ENCODE measurements at regions not wholly inside any gene's neighbourhood (a gene's known extent, or its start where the extent isn't known, plus 50 kb on each side); places are given as distances from the start of the nearest gene placed in this dataset.
"Not testable (repeated sequence)": the region's sequence is repeated elsewhere in the genome, so short reads cannot be mapped to it uniquely, and the experiment has no call there.

DNA sequence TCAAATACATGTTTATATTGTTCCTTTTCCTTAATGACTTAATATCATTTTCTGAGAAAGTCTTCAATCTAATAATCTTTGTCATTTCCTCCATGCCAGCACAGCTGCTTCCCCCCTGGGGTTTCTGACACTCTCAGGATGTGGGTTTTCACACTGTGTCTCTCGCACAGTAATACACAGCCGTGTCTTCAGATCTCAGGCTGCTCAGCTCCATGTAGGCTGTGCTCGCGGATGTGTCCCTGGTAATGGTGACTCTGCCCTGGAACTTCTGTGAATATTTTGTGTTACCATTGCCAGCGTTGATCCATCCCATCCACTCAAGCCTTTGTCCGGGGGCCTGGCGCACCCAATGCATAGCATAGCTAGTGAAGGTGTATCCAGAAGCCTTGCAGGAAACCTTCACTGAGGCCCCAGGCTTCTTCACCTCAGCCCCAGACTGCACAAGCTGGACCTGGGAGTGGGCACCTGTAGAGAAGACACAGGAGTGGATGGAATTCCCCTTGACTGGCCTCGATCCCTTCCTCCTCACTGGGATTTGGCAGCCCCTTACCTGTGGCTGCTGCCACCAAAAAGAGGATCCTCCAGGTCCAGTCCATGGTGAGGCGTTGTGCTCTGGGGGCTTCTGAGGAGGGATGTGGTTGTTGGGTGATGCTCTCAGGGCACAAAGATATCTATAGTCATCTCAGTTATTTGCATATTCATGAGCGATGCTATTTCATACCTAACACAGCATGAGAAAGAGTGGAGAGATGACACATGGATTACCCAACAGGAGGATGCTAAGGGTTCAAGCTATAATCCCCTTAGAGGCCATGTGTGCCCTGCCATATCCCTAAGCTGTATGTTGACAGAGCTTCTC lies 478.8 kb downstream of the TMEM121 start:
- peak; percentile 48 for DNase-seq (ENCODE audit: low read depth)

DNA sequence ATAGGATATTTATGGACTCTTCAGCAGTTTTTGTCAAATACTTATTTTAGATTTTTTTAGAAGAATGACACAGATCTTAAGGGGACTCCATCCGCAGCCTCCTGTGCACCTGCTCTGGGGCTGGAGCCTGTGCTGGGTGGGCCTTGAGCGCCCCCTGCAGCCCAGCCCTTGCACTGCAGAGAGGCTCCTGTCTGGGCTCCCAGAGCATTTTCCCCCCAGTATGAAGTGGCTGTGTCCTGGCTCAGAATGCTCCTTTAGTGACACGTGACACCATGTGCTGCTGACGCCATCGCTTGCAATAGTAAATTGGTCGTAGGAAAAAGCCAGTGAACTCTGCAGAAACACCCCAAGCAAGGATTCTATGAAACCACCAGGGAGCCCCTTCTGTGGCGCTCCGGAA lies 479.7 kb downstream of the TMEM121 start:
- DNase-seq (ENCODE audit: low read depth), result peak; percentile 41

GRCh38 chr14:106006716-106007115 lies 480.3 kb downstream of the TMEM121 start:
- not testable (repeated sequence) for DNase-seq (ENCODE audit: low read depth)

DNA sequence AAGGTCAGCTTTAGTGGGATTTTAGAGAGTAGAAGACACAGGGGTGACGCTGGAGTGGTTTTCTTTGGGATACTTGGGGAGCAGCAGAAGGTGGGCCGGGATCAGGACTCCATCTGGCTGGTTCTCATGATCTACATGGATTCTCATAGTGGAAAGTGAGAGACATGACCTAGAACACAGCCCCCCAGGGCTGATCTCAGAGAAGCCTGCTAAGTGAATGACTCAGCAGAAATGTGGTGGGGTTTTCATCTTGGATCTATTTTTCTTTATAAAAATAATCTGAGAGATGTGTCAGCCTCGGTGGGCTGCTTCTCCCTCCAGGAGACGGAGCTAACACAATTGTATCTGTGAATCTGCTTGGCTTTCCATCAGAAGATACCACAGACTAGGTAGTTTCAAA lies 484.4 kb downstream of the TMEM121 start:
- no peak for DNase-seq (ENCODE audit: low read depth)

- DNase-seq (ENCODE audit: low read depth), result peak; percentile 68
Observed at GRCh38 chr14:106011631-106012360, 485.4 kb downstream of the TMEM121 start.

DNA sequence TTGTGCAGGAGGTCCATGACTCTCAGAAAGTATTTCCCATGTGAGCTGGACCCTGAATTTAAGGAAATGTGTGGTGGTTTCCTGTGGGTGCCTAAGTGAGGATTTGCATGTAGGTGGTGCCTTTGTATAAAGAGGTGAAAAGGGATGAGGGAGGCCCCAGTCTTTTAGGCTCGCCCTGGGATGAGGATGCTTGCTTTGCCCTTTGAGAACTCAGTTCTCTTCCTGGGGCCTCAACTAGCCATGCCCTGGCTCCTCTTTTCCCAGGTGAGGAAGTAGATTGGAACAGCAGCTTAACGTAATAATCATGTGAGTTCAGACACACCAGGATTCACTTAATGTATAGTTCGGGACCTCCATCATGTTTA lies 486.0 kb downstream of the TMEM121 start:
- DNase-seq (ENCODE audit: low read depth), result not testable (repeated sequence)

- no peak for DNase-seq (ENCODE audit: low read depth)
Observed at GRCh38 chr14:106013879-106014376, 487.5 kb downstream of the TMEM121 start.

DNA sequence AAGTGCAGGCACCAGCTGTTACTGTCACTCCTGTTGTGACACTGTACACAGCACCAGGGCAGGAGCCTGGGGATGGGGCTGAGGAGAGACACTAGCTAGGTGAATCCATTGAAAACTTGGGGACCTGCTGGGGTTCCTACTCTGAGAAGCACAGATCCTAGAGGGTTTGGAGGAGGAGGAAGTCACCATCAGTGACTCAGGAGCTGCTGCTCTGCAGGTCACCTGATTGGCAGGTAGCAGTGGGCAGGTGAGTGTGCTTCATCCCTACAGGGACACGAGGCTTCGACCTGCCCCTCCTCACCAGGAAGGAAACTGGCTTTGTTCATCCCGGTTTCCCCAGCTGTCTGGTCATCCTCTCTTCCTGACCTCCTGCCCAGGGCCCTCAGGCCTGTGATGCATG lies 491.6 kb downstream of the TMEM121 start:
- DNase-seq (ENCODE audit: low read depth), result not testable (repeated sequence)

GRCh38 chr14:106021832-106022231 lies 495.4 kb downstream of the TMEM121 start:
- DNase-seq (ENCODE audit: low read depth), result no peak

DNA sequence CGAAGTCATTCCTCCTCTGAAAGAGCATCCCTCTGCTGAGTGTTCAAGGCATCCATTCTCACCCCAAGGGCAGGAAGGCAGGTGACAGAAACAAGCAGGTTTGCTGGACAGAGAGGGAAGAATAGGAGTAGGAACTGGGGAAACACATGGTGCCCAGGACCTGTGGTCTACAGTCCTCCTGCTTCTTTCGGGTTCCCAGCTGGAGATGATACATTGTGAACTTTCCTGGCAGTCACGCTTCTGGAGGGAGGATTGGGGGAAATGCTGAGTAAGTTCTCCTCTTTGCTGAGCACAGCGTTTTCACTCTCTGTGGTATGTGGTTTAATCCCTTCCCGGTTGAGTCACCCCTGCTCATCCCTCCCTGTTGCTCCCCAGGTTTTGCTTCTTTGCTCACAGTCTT lies 496.3 kb downstream of the TMEM121 start:
- DNase-seq (ENCODE audit: low read depth), result not testable (repeated sequence)

- DNase-seq (ENCODE audit: low read depth), result no peak
Observed at GRCh38 chr14:106023411-106023810, 497.0 kb downstream of the TMEM121 start.

- no peak for DNase-seq (ENCODE audit: low read depth)
Observed at GRCh38 chr14:106024983-106025604, 498.7 kb downstream of the TMEM121 start.

DNA sequence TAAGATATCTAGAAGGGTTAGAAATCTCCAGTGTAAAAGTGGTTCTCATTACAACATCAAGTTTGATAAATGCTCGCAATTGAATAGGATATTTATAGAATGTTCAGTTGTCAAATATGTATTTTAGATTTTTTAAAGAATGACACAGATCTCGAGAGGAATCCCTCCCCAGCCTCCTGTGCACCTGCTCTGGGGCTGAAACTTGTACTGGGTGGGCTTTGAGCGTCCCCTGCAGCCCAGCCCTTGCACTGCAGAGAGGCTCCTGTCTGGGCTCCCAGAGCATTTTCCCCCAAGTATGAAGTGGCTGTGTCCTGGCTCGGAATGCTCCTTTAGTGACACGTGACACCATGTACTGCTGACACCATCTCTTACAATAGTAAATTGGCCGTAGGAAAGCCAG lies 499.6 kb downstream of the TMEM121 start:
- no peak for DNase-seq (ENCODE audit: low read depth)

GRCh38 chr14:106027759-106028158 lies 501.4 kb downstream of the TMEM121 start:
- DNase-seq (ENCODE audit: low read depth), result not testable (repeated sequence)

GRCh38 chr14:106029959-106030358 lies 503.6 kb downstream of the TMEM121 start:
- no peak for DNase-seq (ENCODE audit: low read depth)

DNA sequence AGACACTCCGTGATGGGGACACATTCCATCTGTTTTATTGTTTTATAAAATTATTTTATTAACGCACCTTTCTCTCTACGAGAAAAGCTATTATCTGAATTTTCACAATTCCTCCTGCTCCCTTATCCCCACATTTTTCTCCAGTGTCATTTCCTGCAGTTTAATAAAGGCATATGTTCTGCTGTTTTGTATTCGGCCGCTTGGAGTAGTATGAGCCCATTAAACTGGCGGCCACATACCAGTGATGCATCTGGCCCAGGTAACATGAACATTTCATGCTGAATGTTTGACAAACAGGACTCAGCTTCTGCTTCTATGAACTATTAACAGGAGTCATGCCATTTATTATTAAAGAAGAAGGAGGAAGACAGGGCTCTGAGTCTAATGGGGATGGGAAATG lies 511.0 kb downstream of the TMEM121 start:
- no peak for DNase-seq (ENCODE audit: low read depth)

DNA sequence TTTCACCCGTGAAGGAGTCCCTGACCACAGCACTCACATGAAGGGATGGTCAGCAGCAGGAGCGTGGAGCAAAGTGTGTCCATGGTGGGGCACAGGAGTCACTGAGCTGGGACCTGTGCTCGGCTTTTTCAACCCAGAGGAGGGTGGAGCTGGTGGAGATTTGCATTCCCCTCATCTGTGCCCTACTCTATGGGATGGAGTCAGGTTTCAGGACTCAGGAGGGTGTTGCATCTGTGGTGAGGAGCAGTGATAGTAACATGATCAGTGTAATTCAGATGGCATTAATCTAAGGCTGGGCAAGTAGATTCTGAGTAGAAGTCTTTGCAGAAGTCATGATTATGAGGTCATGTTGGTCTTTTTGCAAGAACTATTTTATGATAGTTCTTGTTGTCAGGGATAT lies 511.9 kb downstream of the TMEM121 start:
- DNase-seq (ENCODE audit: low read depth), result no peak

- peak; percentile 35 for DNase-seq (ENCODE audit: low read depth)
Observed at GRCh38 chr14:106039400-106039799, 513.0 kb downstream of the TMEM121 start.

DNA sequence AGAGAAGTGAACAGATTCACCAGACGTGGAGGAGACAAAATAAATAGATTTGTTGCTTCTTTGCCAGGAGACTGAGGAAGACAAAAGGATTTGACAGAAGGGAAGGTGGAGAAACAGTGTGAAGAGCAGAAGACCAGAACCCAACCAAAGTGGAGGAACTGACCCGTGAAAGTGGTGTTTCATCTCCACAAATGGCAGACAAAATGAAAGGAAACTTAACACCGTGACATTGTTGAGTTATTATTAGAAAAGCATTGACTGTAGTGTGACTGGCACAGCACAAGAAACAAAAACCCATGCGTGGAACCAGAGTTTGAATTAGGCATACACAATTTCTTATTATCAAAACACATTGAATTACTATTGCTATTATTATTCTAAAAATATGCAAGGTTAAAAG lies 518.1 kb downstream of the TMEM121 start:
- no peak for DNase-seq (ENCODE audit: low read depth)

DNA sequence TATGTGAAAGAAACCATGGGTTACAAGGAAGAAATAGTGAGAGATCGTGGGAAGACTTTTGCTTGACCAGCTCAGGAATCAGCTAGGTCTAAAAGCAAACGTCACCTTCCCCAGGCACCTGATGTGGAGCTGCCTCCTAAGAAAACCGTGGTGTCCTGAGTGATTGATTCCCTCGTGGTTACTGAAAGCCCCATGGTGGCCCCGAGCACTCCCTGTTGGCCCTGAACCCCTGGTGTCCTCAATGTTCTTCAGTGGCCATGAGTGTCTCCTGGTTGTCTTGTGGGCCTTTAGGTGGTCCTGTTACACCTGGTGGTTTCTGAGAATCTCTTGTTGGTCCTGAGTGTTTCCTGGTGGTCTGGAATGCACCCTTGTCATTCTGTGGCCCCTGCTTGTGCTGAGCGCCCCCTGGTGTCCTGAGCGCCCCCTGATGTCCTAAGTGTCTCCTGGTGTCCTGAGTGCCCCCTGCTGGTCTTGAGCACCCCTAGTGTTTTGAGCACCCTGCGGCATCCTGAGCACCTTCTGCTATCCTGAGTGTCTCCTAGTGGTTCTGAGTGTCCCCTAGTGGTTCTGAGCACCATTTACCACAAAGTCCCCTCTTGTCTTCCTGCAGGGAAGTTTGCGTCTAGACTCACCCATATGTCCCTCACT lies 518.7 kb downstream of the TMEM121 start:
- peak; percentile 73 for DNase-seq (ENCODE audit: low read depth)

- DNase-seq (ENCODE audit: low read depth), result no peak
Observed at GRCh38 chr14:106051796-106052195, 525.4 kb downstream of the TMEM121 start.

DNA sequence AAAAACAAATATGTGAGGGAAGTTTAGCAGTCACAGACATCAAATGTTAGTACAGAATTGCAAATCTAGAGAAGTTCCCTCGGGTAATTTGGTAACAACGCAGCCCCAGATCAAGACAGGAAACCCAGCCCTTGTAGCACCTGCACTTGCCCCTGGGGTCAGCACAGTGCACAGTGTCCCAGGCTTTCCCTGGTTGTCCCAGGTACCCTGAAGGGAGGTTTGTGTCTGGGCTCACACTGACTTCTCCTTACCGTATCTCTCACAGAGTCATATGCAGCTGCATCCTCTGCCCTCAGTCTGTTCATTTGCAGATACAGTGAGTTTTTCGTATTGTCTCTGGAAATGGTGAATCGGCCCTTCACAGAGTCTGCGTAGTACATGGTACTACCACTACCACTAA lies 528.9 kb downstream of the TMEM121 start:
- no peak for DNase-seq (ENCODE audit: low read depth)
